HCT116 (cell line): ENCODE measurements at regions not wholly inside any gene's neighbourhood (a gene's known extent, or its start where the extent isn't known, plus 50 kb on each side); places are given as distances from the start of the nearest gene placed in this dataset.

Experiments used
- ATAC-seq: fragments of 200-7000 bp; cut with Tn5 transposase; 2 replicates; pipeline ENCODE4 v1.9.1; 2020; ENCODE audit warnings: mild to moderate bottlenecking, moderate library complexity
- BruUV-seq: library from RNA; stranded (reverse); fragments of 400-500 nt; replicated peaks from 2 replicates; lab custom pipeline; 2021; lab: Mats Ljungman, UMichigan
- CTCF ChIA-PET: fragments of 300-600 bp; sonication (Branson Sonifier 250); formaldehyde crosslinking; loops from one replicate; lab custom pipeline; 2021; ENCODE audit warnings: antibody characterized with exemption; lab: Charles Lee
- POLR2A ChIA-PET: fragments of 300-600, 350-600 bp; sonication (Branson Sonifier 250); formaldehyde crosslinking; loops from one replicate; lab custom pipeline; 2021; ENCODE audit warnings: antibody characterized with exemption; lab: Charles Lee
- RAD21 ChIA-PET, 2 experiments: fragments of 300-600 bp; sonication (Branson Sonifier 250); formaldehyde crosslinking; loops; one replicate each; lab custom pipeline; 2023; ENCODE audit warnings: low total read pairs in 2 of 2; ENCODE audit not compliant: uncharacterized antibody in 2 of 2, unreplicated experiment in 2 of 2, low non-redundant PET in 1 of 2; lab: Charles Lee
- DNase-seq: peaks from one replicate; pipeline ENCODE4 v3.0.0-alpha.2; 2010; ENCODE audit warnings: low read depth, low spot score
- H2AFZ ChIP-seq: fragments of 200-600 bp; shearing (Covaris generic), sonication (generic); 2 replicates; pipeline ENCODE4 v1.6.1; 2017; ENCODE audit warnings: low read depth, mixed run types, mixed read lengths, antibody characterized with exemption, low read length; ENCODE audit not compliant: poor library complexity, severe bottlenecking
- H3K27ac ChIP-seq: 2 replicates; pipeline ENCODE4 v1.5.1; 2012; ENCODE audit warnings: low read depth, low read length
- H3K27me3 ChIP-seq: fragments of 200-600 bp; sonication (generic); 2 replicates; pipeline ENCODE4 v1.6.1; 2016; ENCODE audit warnings: mixed run types, low read length, mixed read lengths; ENCODE audit not compliant: insufficient read depth
- H3K36me3 ChIP-seq, 2 experiments: fragments of 200-500 bp in 1 of 2; fragments of 200-600 bp in 1 of 2; sonication (Bioruptor generic) in 1 of 2; sonication (generic) in 1 of 2; 2 replicates each; pipeline versions ENCODE4 v1.5.1 to v1.6.1; 2014 to 2016; ENCODE audit warnings: low read length in 2 of 2, inconsistent platforms in 1 of 2, mixed read lengths in 1 of 2, mixed run types in 1 of 2; ENCODE audit not compliant: insufficient read depth in 2 of 2, control insufficient read depth in 1 of 2
- H3K4me1 ChIP-seq, 2 experiments: fragments of 200-600 bp in 1 of 2; sonication (generic) in 1 of 2; 2 replicates each; pipeline versions ENCODE4 v1.5.1 to v1.6.1; 2012 to 2017; ENCODE audit warnings: low read length in 2 of 2, inconsistent platforms in 1 of 2, mild to moderate bottlenecking in 1 of 2, mixed read lengths in 1 of 2, mixed run types in 1 of 2, moderate library complexity in 1 of 2; ENCODE audit not compliant: insufficient read depth in 2 of 2, control insufficient read depth in 1 of 2
- H3K4me2 ChIP-seq: fragments of 200-600 bp; sonication (generic); 2 replicates; pipeline ENCODE4 v1.6.1; 2017; ENCODE audit warnings: mixed run types, low read length, mixed read lengths
- H3K4me3 ChIP-seq, 2 experiments: fragments of 200-600 bp in 1 of 2; sonication (generic) in 1 of 2; replicated peaks in 1 of 2; 2 replicates each; pipeline ENCODE4 v1.5.1; 2011 to 2016; ENCODE audit warnings: low read length in 2 of 2, control low read depth in 1 of 2, low read depth in 1 of 2, mild to moderate bottlenecking in 1 of 2, mixed read lengths in 1 of 2, mixed run types in 1 of 2
- H3K79me2 ChIP-seq: fragments of 200-600 bp; sonication (generic); 2 replicates; pipeline ENCODE4 v1.6.1; 2017; ENCODE audit warnings: mild to moderate bottlenecking, mixed run types, low read length, moderate library complexity, mixed read lengths; ENCODE audit not compliant: insufficient read depth
- H3K9ac ChIP-seq: fragments of 200-600 bp; sonication (generic); 2 replicates; pipeline ENCODE4 v1.6.1; 2016; ENCODE audit warnings: low read length, mixed read lengths
- H3K9me2 ChIP-seq: fragments of 200-600 bp; sonication (generic), shearing (Covaris generic); 2 replicates; pipeline ENCODE4 v1.6.1; 2017; ENCODE audit warnings: mixed run types, mild to moderate bottlenecking, moderate library complexity; ENCODE audit not compliant: insufficient read depth
- H3K9me3 ChIP-seq, 2 experiments: fragments of 200-500 bp in 1 of 2; fragments of 200-600 bp in 1 of 2; sonication (Bioruptor generic) in 1 of 2; sonication (generic) in 1 of 2; 2 replicates each; pipeline ENCODE4 v1.6.1; 2014 to 2017; ENCODE audit warnings: low read length in 2 of 2, mixed read lengths in 2 of 2, inconsistent platforms in 1 of 2, low read depth in 1 of 2, mild to moderate bottlenecking in 1 of 2, mixed run types in 1 of 2, moderate library complexity in 1 of 2; ENCODE audit not compliant: control insufficient read depth in 1 of 2, insufficient read depth in 1 of 2
- H4K20me1 ChIP-seq: fragments of 200-600 bp; sonication (generic), shearing (Covaris generic); 2 replicates; pipeline ENCODE4 v1.6.1; 2017; ENCODE audit warnings: mixed run types, mild to moderate bottlenecking, moderate library complexity; ENCODE audit not compliant: insufficient read depth
- ATF3 ChIP-seq: IDR thresholded peaks from 2 replicates; pipeline ENCODE4 v1.6.1; 2012
- CEBPB ChIP-seq: IDR thresholded peaks from 2 replicates; pipeline ENCODE4 v1.6.1; 2012; ENCODE audit warnings: low read depth
- EGR1 ChIP-seq: IDR thresholded peaks from 2 replicates; pipeline ENCODE4 v1.6.1; 2012; ENCODE audit warnings: low read depth
- EZH2phosphoT487 ChIP-seq: fragments of 200-600 bp; IDR thresholded peaks from 2 replicates; pipeline ENCODE4 v1.6.1; 2018; ENCODE audit warnings: antibody characterized with exemption, borderline replicate concordance
- FOSL1 ChIP-seq: IDR thresholded peaks from 2 replicates; pipeline ENCODE4 v1.6.1; 2012; ENCODE audit warnings: low read depth
- JUND ChIP-seq: IDR thresholded peaks from 2 replicates; pipeline ENCODE4 v1.6.1; 2012
- MAX ChIP-seq: IDR thresholded peaks from 2 replicates; pipeline ENCODE4 v1.6.1; 2012
- POLR2A ChIP-seq: IDR thresholded peaks from 2 replicates; pipeline ENCODE4 v1.7.0; 2011; ENCODE audit warnings: borderline replicate concordance; ENCODE audit not compliant: insufficient read depth, insufficient read length; ENCODE audit errors: extremely low read depth
- RAD21 ChIP-seq: IDR thresholded peaks from 2 replicates; pipeline ENCODE4 v1.6.1; 2012; ENCODE audit warnings: low read depth, mild to moderate bottlenecking
- REST ChIP-seq: IDR thresholded peaks from 2 replicates; pipeline ENCODE4 v1.6.1; 2012; ENCODE audit warnings: low read depth
- SIN3A ChIP-seq: IDR thresholded peaks from 2 replicates; pipeline ENCODE4 v1.6.1; 2012; ENCODE audit warnings: low read depth
- SP1 ChIP-seq: IDR thresholded peaks from 2 replicates; pipeline ENCODE4 v1.6.1; 2012; ENCODE audit warnings: low read depth
- SRF ChIP-seq: IDR thresholded peaks from 2 replicates; pipeline ENCODE4 v1.6.1; 2012; ENCODE audit warnings: low read depth
- ZFX ChIP-seq: fragments of 450-650 bp; IDR thresholded peaks from 2 replicates; pipeline ENCODE4 v1.6.1; 2017
- intact Hi-C: fragments of 100-400 bp; cut with micrococcal nuclease; formaldehyde crosslinking; loops from 2 replicates; pipeline ENCODE4 v1.10.0; 2022
- TF ChIP-seq, protein P1 (sequence below): IDR thresholded peaks from 2 replicates; pipeline ENCODE4 v1.6.1; 2011; ENCODE audit warnings: mild to moderate bottlenecking, low read length, moderate library complexity; ENCODE audit not compliant: insufficient replicate concordance; ENCODE audit errors: extremely low read depth

DNA sequence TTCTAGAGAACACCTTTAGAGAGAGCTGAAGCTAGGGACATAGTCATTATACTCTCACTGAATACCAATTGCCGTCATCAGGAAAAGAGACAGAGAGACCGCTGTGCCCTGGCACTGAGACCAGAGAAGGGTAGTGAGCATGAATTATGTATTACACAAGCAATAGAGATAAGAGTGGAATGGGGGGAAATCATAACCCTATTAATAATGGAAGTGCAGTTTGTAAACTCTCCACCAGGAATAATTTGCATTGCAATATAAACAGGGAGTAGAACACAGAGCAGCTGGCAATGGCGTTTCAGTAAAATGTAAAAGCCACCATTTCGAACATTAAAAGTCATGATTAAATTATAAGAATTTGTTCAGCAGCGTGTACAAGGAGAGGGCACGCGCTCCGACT lies 244.5 kb downstream of the MAFB start:
- no peaks in the 10 kb centered on the region for H3K79me2 ChIP-seq
- H3K27me3 ChIP-seq, result 0 out of 2 replicates have a peak, but pooled peaks cover 9% of the 10 kb centered on the region
- intact Hi-C loops, result no loop called here
- H3K9ac ChIP-seq, result no peak overlapping the region
- RAD21 ChIA-PET, result no interaction called here
- DNase-seq, result no peak
- H3K9me2 ChIP-seq, result no peaks in the 10 kb centered on the region
- no peaks in the 10 kb centered on the region for H3K36me3 ChIP-seq
- no peak for ATAC-seq
- BruUV-seq, result no TSS peak
- H3K4me2 ChIP-seq, result no peak overlapping the region
- POLR2A ChIA-PET, result no interaction called here
- no peak overlapping the region for H3K27ac ChIP-seq
- no peak overlapping the region for H2AFZ ChIP-seq
- H3K9me3 ChIP-seq, result no peaks in the 10 kb centered on the region
- H3K4me1 ChIP-seq, result no peaks in the 10 kb centered on the region
- no peaks in the 10 kb centered on the region for H4K20me1 ChIP-seq
- no peak overlapping the region for H3K4me3 ChIP-seq
- CTCF ChIA-PET, result no interaction called here
- TF ChIP-seq CEBPB (no peak), RAD21 (no peak), ATF3 (no peak), MAX (no peak), EZH2phosphoT487 (no peak), SIN3A (no peak), ZFX (no peak), FOSL1 (no peak), SRF (no peak), POLR2A (no peak), SP1 (no peak), JUND (no peak), REST (no peak), EGR1 (no peak)
- TF ChIP-seq, protein P1, sequence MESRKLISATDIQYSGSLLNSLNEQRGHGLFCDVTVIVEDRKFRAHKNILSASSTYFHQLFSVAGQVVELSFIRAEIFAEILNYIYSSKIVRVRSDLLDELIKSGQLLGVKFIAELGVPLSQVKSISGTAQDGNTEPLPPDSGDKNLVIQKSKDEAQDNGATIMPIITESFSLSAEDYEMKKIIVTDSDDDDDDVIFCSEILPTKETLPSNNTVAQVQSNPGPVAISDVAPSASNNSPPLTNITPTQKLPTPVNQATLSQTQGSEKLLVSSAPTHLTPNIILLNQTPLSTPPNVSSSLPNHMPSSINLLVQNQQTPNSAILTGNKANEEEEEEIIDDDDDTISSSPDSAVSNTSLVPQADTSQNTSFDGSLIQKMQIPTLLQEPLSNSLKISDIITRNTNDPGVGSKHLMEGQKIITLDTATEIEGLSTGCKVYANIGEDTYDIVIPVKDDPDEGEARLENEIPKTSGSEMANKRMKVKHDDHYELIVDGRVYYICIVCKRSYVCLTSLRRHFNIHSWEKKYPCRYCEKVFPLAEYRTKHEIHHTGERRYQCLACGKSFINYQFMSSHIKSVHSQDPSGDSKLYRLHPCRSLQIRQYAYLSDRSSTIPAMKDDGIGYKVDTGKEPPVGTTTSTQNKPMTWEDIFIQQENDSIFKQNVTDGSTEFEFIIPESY, result no peak
